HG03039 (cell line): ENCODE measurements at regions not wholly inside any gene's neighbourhood (a gene's known extent, or its start where the extent isn't known, plus 50 kb on each side); places are given as distances from the start of the nearest gene placed in this dataset.
"Not testable (repeated sequence)": the region's sequence is repeated elsewhere in the genome, so short reads cannot be mapped to it uniquely, and the experiment has no call there.

Experiments
- ATAC-seq: cut with Tn5 transposase; IDR thresholded peaks from one replicate; pipeline ENCODE4 v1.9.1; 2021; ENCODE audit warnings: mild to moderate bottlenecking, moderate library complexity; ENCODE audit not compliant: unreplicated experiment

DNA sequence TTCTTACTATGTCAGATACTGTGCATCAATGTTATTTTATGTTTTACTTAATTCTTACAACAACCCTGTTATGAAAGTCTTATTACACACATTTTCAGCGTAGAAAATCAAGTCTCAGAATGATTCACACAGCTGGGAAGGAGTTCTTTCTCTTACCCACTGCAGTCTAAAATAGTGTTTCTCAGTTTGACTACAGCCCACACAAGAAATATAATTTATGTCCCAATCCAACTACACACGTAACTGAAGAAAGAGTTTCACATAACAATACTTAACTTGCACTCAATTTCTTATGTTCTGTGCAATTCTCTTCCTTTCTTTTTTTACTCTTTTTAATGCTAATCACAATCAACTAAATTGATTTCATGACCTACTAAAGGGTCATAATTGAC lies 252.8 kb upstream of the ADGRL2 start:
- ATAC-seq, result peak; percentile 71

- ATAC-seq, result no peak
Observed at GRCh38 chr1:81547261-81547911, 253.3 kb upstream of the ADGRL2 start.

DNA sequence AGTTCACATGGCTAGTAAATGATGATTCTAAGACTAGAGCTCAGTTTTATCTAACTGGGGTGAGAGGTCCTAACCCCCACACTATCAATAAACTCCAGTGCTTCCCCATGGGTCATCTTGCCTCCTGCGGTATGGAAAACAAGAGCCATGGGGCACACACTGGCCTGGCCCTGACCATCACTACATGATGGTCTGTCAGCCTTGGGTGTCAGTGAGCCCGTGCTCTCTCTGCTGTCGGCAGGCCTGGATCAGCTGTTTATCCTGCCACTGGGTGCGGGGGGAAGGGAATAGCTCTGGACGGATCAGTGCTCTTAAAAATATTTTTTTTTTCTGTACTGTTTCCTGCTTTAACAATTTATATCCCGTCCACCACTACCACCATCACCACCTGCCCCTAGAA lies 255.0 kb upstream of the ADGRL2 start:
- ATAC-seq, result no peak

DNA sequence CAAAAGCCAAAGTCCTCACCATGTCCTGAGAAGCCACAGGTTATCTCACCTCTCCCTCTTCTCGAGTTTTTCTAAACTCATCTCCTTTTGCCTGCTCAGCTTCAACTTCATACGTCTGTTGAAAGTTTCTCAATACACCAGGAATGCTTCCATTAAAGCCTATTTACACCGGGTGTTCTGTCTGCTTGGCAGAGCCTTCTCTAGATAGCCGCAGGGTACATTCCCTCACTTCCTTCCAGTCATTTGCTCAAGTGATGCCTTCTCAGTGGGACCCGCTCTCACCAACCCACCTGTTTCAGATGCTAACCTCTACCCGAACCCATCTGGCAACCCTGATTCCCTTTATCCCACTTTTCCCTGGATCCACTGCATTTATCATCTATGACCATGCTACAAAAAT lies 257.0 kb upstream of the ADGRL2 start:
- no peak for ATAC-seq

DNA sequence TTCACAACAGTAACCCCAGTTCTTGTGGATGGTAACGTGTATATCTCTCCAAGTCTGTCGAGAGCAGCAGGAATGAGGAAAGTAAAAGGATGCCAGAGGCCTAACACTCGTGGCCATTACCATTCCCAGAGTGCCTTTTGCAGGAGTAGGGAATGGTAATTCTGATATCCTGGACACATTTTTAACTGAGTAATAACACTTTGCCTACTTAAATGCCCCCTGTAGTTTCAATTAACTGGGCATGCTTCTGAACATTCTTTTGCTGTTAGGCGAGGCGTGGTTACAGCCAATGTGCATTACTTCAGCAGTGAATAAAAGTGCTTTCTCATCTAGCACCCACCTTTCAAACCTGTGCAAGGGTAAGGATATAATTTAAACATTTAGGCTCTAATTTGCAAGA lies 258.5 kb upstream of the ADGRL2 start:
- ATAC-seq, result no peak

DNA sequence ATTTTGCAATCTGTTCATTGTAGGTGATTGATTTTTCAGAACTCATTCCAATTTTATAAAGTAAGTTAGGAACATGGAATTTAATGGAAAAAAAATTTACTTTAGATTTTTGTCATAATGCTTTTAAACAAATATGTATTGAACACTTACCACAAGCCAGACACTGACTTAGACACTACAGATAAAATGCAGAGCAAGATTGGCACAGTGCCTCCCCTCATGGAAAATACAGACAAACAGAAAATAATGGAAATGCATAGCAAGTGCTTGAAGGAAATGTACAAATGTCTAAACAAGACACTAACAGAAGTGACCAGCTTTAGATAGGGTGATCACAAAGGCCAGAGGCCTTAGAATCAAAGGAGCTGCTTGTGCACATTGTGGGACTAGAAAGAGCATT lies 260.5 kb upstream of the ADGRL2 start:
- ATAC-seq, result no peak

GRCh38 chr1:81529014-81529413 lies 271.7 kb upstream of the ADGRL2 start:
- ATAC-seq, result no peak

DNA sequence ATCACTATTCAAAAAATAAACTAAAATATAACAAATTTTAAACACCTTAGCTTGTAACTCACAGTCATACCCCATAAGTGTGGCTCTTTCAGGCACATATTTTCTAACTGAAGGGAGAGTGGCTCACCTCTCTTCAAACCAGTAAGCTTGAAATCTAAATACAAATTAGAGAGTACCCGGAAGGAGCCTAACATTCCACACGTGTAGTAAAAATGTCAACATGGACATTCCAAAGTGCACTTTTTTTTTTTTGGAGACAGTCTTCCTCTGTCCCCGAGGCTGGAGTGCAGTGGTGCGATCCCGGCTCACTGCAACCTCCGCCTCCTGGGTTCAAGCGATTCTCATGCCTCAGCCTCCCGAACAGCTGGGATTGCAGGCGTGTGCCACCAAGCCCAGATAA lies 275.6 kb upstream of the ADGRL2 start:
- ATAC-seq, result no peak

DNA sequence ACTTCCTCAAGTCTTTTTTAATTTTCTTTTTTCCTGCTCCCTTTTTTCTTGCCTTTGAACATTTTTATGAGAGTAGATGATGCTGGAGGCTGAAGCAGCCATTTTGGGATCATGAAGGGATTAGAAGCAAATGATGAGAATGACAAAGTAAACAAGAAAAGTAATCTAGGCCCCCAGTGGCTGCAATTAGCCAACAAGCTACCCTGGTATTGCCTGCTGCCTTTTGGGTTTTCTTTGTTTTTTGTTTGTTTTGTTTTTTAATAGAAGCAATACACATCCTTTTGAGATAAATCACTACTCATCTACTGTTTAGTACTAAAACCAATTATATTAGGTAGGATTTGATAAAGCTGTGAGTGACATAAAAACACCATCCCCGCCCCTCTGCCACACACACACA lies 280.7 kb upstream of the ADGRL2 start:
- no peak for ATAC-seq

GRCh38 chr1:81517987-81518386 lies 282.7 kb upstream of the ADGRL2 start:
- no peak for ATAC-seq

DNA sequence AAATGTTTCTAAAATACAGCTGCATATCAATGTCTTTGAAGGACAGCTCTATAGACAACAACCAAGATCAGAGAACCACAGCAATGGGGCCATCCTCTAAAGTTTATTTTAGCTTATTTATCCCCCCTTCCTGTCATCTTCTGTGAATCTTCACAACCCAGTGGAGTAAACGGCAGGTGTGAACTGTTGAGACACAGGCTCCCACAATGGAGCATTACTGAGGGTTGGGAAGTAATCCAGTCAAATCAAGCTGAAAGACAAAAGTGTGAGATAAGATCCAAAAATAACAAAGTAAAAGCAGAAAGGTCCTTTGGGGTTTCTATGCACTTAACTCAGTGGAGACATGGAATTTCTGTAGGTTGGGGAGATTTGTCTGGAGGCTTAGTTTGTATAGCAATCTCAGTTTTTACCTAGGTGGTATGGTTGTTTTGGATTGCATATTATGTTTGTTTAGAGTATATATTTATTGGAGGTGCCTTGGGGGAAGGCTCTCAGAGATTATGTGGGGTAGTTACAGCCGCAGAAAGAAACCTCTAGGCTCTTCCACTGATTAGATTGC lies 286.9 kb upstream of the ADGRL2 start:
- ATAC-seq, result no peak

GRCh38 chr1:81512252-81513003 lies 288.3 kb upstream of the ADGRL2 start:
- no peak for ATAC-seq

DNA sequence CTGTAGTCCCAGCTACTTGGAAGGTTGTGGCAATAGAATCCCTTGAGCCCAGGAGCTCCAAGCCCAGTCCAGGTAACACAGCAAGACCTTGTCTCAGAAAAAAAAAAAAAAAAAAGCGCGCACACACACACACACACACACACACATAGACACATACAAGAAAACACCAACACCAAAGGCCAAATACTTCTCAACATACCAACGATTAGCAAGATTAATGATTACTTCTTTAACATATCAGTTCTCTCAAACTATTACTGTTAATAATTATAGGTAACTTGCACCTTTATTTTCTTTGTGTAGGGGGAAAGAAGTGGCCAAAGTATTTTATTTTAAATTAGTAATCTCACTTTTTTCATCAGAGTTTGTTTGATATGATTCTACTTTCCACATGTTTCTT lies 289.5 kb upstream of the ADGRL2 start:
- no peak for ATAC-seq

- ATAC-seq, result no peak
Observed at GRCh38 chr1:81510701-81511100, 290.0 kb upstream of the ADGRL2 start.

GRCh38 chr1:81509594-81509993 lies 291.1 kb upstream of the ADGRL2 start:
- ATAC-seq, result no peak

DNA sequence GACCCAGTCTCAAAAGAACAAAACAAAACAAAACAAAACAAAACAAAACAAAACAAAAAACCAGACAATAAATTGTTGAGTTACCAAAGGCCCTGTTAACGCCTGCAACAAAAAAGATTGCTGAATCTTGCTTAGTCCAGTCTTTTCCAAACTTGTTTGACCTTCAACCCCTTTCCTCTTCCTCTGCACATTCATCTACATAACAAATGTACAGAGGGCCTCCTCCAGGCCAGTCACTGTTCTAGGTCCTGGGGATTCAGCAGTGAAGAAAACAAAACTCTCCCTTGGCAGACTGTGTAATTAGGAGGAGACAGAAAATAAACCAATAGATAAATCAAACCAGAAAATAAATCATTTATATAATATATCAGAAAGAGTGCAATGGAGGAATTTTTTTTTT lies 294.0 kb upstream of the ADGRL2 start:
- no peak for ATAC-seq

DNA sequence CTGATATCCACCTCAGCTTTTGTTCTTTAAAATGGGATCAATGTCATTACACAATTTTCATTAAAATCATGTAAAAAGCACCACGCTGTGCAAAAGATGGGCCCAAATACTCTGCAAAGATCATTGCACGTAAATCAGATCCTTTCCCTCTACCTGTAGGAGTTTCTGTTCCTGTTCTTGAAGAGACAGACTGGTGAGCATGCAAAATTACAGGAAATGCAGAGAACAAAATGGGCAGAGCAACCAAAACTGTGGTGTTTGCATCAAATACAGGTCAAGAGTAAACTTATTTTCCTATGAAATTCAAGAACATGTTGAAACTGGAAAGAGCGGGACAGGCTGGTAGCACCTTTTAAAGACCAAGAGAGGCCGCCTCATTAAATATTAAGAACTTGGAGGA lies 294.9 kb upstream of the ADGRL2 start:
- peak; percentile 96 for ATAC-seq

DNA sequence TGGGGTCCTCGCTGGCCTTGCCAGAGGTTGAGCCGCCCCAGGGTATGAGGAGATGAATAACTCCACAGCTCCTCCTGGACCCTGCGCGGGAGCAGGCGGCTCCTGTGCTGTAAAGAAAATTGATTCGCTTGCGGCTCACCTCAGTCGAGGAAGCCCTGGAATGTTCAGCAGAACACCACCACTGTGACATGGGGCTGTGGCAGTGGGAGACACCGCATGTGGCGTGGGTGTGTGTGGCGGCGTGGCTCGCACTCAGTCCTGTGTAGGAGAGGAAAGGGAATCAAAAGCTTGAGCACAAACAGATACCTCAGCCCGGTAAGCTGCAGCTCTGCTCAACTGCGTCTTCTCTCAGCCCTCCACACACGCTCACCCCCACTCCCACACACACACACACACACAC lies 295.9 kb upstream of the ADGRL2 start:
- ATAC-seq, result not testable (repeated sequence)

DNA sequence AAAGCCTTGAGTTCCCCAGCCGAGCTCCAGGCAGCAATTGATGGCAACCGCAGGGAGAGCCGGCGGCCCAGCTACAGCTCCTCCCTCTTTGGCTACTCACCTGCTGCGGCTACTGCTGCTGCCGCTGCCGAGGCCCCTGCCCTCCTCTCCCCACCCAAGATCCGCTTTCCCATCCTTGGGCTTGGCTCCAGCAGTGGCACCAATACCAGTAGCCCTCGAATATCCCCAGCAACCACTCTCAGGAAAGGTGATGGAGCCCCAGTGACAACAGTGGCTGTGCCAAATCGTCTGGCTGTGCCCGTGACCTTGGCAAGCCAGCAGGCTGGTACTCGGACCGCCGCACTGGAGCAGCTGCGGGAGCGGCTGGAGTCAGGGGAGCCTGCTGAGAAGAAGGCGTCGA lies 298.0 kb upstream of the ADGRL2 start:
- not testable (repeated sequence) for ATAC-seq

DNA sequence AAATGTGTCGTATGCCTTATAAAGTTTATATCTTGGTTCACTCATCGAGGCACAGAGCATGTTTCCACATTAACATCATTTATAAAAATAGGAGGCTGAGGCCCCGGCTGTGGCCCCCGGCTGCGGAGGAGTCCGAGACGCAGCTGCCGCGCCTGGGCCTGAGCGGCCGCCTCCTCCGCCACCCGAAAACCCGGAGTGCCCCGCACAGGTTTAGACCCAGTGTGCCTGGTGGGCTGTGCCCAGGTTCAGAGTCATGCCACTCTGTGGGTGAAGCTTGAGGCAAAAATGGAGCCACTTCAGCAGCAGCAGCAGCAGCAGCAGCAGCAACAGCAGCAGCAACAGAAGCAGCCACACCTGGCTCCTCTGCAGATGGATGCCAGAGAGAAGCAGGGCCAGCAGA lies 299.2 kb upstream of the ADGRL2 start:
- not testable (repeated sequence) for ATAC-seq

DNA sequence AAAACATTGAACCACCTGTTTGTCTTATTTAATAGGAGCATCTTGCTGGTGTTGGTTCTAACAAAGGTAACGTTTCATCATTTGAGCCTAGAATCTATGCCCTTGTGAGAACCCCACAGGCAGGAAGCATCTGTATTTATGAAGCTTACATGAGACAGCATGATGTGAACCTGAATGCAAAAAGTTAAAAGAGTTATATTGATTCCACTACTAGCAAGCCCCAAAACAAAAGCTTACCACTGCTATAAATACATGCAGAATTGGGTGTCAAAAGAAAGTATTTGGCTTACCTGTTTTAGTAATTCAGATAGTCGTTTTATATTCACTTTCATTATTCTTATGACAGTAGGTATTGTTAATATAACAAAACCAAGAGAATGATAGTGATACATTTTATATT lies 301.2 kb upstream of the ADGRL2 start:
- no peak for ATAC-seq
